ENCODE measurements at regions not wholly inside any gene's neighbourhood (a gene's known extent, or its start where the extent isn't known, plus 50 kb on each side); places are given as distances from the start of the nearest gene placed in this dataset.

DNA sequence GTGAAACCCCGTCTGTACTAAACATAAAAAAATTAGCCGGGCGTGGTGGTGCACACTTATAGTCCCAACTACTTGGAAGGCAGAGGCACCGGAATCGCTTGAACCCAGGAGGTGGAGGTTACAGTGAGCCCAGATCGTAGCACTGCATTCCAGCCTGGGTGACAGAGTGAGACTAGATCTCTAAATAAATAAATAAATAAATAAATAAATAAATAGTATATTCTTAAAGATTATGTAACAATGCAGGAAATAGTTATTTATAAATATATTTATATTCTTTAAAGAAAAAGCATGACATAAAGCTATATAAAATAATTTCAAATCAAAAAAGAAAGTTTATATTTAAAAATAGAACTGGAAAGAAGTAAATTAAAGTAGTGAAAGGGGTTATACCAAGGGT is 76.4 kb downstream of the MBL2 start:
- H3K36me3 ChIP-seq (ENCODE audit: control insufficient read depth in 1 of 2, insufficient read depth in 2 of 2, low read depth in 1 of 2, low read length in 2 of 2) = no peaks in the 10 kb centered on the region
- no peak overlapping the region for H3K27ac ChIP-seq (ENCODE audit: low read length, poor library complexity, severe bottlenecking)
- 98% methylated on average over 5 of the region's 6 CpGs for WGBS

DNA sequence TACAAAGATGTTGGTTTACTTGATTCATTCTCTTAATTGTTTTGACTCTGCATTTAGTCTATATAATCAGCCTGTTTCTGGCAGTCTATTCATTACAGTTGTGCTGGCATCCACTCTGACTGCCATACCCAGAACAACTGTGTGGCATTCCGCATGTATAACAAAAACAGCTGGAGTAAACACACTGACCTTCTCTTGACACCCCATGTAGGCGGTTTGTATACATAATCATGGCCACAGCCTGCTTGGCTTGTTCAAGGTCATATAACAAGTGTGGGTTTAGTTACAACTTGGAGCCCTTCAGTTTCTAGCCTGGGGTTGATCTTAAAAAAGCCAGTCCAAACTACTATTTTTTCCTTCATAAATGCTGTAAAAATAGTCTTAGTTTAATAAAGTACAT is 70.9 kb downstream of the MBL2 start:
- H3K36me3 ChIP-seq (ENCODE audit: control insufficient read depth in 1 of 2, insufficient read depth in 2 of 2, low read depth in 1 of 2, low read length in 2 of 2) = no peaks in the 10 kb centered on the region
- H3K27ac ChIP-seq (ENCODE audit: low read length, poor library complexity, severe bottlenecking) = no peak overlapping the region
- H4K91ac ChIP-seq (ENCODE audit: low read length) = no peak overlapping the region
- no peak overlapping the region for H2BK5ac ChIP-seq (ENCODE audit: low read depth, low read length, poor library complexity, severe bottlenecking)
- H3K18ac ChIP-seq (ENCODE audit: low read depth in 1 of 2, low read length in 2 of 2) = no peak overlapping the region
- no peak overlapping the region for H2BK15ac ChIP-seq (ENCODE audit: low read depth, poor library complexity, severe bottlenecking)
- H4K8ac ChIP-seq (ENCODE audit: low read length) = no peak overlapping the region
- DNase-seq = peak; percentile 33
- H2AK5ac ChIP-seq (ENCODE audit: low read length, severe bottlenecking) = no peak overlapping the region
- H2AFZ ChIP-seq (ENCODE audit: low read depth, low read length) = no peak overlapping the region
- H3K79me1 ChIP-seq (replicated peaks; ENCODE audit: low read length, poor library complexity, severe bottlenecking) = no peaks in the 10 kb centered on the region
- 14% methylated on average over 1 of the region's 2 CpGs for WGBS
- H3K4ac ChIP-seq (ENCODE audit: low read depth in 1 of 2, low read length in 2 of 2) = no peak overlapping the region
- H3K9me3 ChIP-seq (ENCODE audit: control insufficient read depth, low read length) = no peaks in the 10 kb centered on the region
- H3K4me2 ChIP-seq (ENCODE audit: low read length, poor library complexity, severe bottlenecking) = no peak overlapping the region
- H2BK12ac ChIP-seq (ENCODE audit: low read length in 2 of 2) = no peak overlapping the region
- no peak overlapping the region for H3K4me3 ChIP-seq (ENCODE audit: insufficient read depth in 1 of 2, low read depth in 1 of 2, low read length in 2 of 2)
- H3K27me3 ChIP-seq (ENCODE audit: control insufficient read depth in 1 of 2, insufficient read depth in 1 of 2, low read length in 2 of 2) = peaks cover 0 to 6% of the 10 kb centered on the region in 2 experiments
- H3K4me1 ChIP-seq (ENCODE audit: control insufficient read depth, insufficient read depth, low read depth, low read length) = no peaks in the 10 kb centered on the region
- no peak overlapping the region for H3K23ac ChIP-seq (ENCODE audit: low read length in 2 of 2)
- no peak overlapping the region for H3K14ac ChIP-seq (ENCODE audit: low read length in 2 of 2)
- H3K9ac ChIP-seq (ENCODE audit: low read length) = no peak overlapping the region
- no peak overlapping the region for H2BK120ac ChIP-seq (ENCODE audit: low read depth, low read length)

More for the DNA sequence above, 76.4 kb downstream of the MBL2 start:
- no peak overlapping the region for H2AFZ ChIP-seq (ENCODE audit: low read depth, low read length)
- H3K9ac ChIP-seq (ENCODE audit: low read length) = no peak overlapping the region
- no peak for DNase-seq
- no peak overlapping the region for H3K4me2 ChIP-seq (ENCODE audit: low read length, poor library complexity, severe bottlenecking)
- H3K27me3 ChIP-seq (ENCODE audit: control insufficient read depth in 1 of 2, insufficient read depth in 1 of 2, low read length in 2 of 2) = peaks cover 0 to 6% of the 10 kb centered on the region in 2 experiments
- no peak overlapping the region for H3K23ac ChIP-seq (ENCODE audit: low read length in 2 of 2)
- no peak overlapping the region for H3K14ac ChIP-seq (ENCODE audit: low read length in 2 of 2)
- no peak overlapping the region for H2AK5ac ChIP-seq (ENCODE audit: low read length, severe bottlenecking)
- no peaks in the 10 kb centered on the region for H3K4me1 ChIP-seq (ENCODE audit: control insufficient read depth, insufficient read depth, low read depth, low read length)
- no peak overlapping the region for H2BK12ac ChIP-seq (ENCODE audit: low read length in 2 of 2)
- no peak overlapping the region for H4K91ac ChIP-seq (ENCODE audit: low read length)
- no peak overlapping the region for H2BK120ac ChIP-seq (ENCODE audit: low read depth, low read length)
- H3K18ac ChIP-seq (ENCODE audit: low read depth in 1 of 2, low read length in 2 of 2) = no peak overlapping the region
- H4K8ac ChIP-seq (ENCODE audit: low read length) = no peak overlapping the region
- no peak overlapping the region for H3K4me3 ChIP-seq (ENCODE audit: insufficient read depth in 1 of 2, low read depth in 1 of 2, low read length in 2 of 2)
- no peak overlapping the region for H3K4ac ChIP-seq (ENCODE audit: low read depth in 1 of 2, low read length in 2 of 2)
- no peaks in the 10 kb centered on the region for H3K79me1 ChIP-seq (replicated peaks; ENCODE audit: low read length, poor library complexity, severe bottlenecking)
- no peak overlapping the region for H2BK15ac ChIP-seq (ENCODE audit: low read depth, poor library complexity, severe bottlenecking)
- H3K9me3 ChIP-seq (ENCODE audit: control insufficient read depth, low read length) = peaks cover 7% of the 10 kb centered on the region
- H2BK5ac ChIP-seq (ENCODE audit: low read depth, low read length, poor library complexity, severe bottlenecking) = no peak overlapping the region

DNA sequence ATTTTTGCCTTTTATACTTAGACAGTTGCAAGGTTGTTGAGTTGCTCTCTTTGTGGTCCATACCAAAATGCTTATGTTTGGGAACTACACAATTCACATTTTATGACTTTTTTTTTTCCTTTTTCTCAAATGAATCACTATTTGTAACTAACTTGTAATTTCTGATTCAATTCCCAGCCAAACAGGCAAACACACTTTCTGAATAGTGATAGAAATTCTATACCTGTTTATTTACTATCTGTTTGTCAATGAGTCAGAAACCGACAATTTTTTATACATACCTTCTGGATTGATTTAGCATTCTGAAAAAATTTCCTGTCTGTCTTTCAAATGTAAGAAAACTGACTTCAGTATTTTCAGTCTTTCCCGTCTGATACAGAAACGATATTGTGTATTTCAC is 69.1 kb downstream of the MBL2 start:
- Histone ChIP-seq H2AK5ac (ENCODE audit: low read length, severe bottlenecking) (no peak overlapping the region), H4K91ac (ENCODE audit: low read length) (no peak overlapping the region), H3K14ac (ENCODE audit: low read length in 2 of 2) (no peak overlapping the region), H3K23ac (ENCODE audit: low read length in 2 of 2) (no peak overlapping the region), H3K9me3 (ENCODE audit: control insufficient read depth, low read length) (no peaks in the 10 kb centered on the region), H3K27me3 (ENCODE audit: control insufficient read depth in 1 of 2, insufficient read depth in 1 of 2, low read length in 2 of 2) (peaks cover 0 to under 1% of the 10 kb centered on the region in 2 experiments), H3K4ac (ENCODE audit: low read depth in 1 of 2, low read length in 2 of 2) (no peak overlapping the region), H3K4me1 (ENCODE audit: control insufficient read depth, insufficient read depth, low read depth, low read length) (no peaks in the 10 kb centered on the region), H3K79me1 (replicated peaks; ENCODE audit: low read length, poor library complexity, severe bottlenecking) (no peaks in the 10 kb centered on the region), H3K4me3 (ENCODE audit: insufficient read depth in 1 of 2, low read depth in 1 of 2, low read length in 2 of 2) (no peak overlapping the region), H3K18ac (ENCODE audit: low read depth in 1 of 2, low read length in 2 of 2) (no peak overlapping the region), H4K8ac (ENCODE audit: low read length) (no peak overlapping the region), H3K9ac (ENCODE audit: low read length) (peak overlapping the region; percentile 45), H3K4me2 (ENCODE audit: low read length, poor library complexity, severe bottlenecking) (no peak overlapping the region), H2BK12ac (ENCODE audit: low read length in 2 of 2) (no peak overlapping the region), H3K36me3 (ENCODE audit: control insufficient read depth in 1 of 2, insufficient read depth in 2 of 2, low read depth in 1 of 2, low read length in 2 of 2) (no peaks in the 10 kb centered on the region), H2AFZ (ENCODE audit: low read depth, low read length) (no peak overlapping the region), H3K27ac (ENCODE audit: low read length, poor library complexity, severe bottlenecking) (no peak overlapping the region), H2BK15ac (ENCODE audit: low read depth, poor library complexity, severe bottlenecking) (no peak overlapping the region), H2BK5ac (ENCODE audit: low read depth, low read length, poor library complexity, severe bottlenecking) (no peak overlapping the region), H2BK120ac (ENCODE audit: low read depth, low read length) (no peak overlapping the region)
- WGBS = 96% methylated on average over 3 of the region's 3 CpGs
- no peak for DNase-seq

DNA sequence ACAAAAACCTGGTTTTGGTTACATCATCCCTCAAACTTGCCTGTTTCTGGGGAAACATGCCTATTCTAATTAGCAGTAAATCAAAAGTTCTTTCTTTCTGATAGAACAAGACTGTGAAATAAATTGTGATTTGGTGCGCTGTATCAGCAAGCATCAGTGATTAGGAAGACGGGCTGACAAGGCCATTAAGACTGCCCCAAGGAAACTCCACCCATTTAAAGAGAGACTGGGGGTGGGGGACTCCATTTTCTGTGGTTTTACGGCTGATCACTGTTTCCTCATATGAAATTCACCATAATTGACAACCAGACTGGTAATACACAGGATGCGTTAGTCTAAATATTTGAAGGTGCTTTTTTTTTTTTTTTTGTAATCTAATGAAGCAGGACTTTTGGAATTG is 68.7 kb downstream of the MBL2 start:
- Histone ChIP-seq H3K27ac (ENCODE audit: low read length, poor library complexity, severe bottlenecking) (no peak overlapping the region), H2BK5ac (ENCODE audit: low read depth, low read length, poor library complexity, severe bottlenecking) (no peak overlapping the region), H3K36me3 (ENCODE audit: control insufficient read depth in 1 of 2, insufficient read depth in 2 of 2, low read depth in 1 of 2, low read length in 2 of 2) (no peaks in the 10 kb centered on the region), H2AK5ac (ENCODE audit: low read length, severe bottlenecking) (no peak overlapping the region), H3K4ac (ENCODE audit: low read depth in 1 of 2, low read length in 2 of 2) (no peak overlapping the region), H2BK15ac (ENCODE audit: low read depth, poor library complexity, severe bottlenecking) (no peak overlapping the region), H3K4me3 (ENCODE audit: insufficient read depth in 1 of 2, low read depth in 1 of 2, low read length in 2 of 2) (no peak overlapping the region), H4K91ac (ENCODE audit: low read length) (no peak overlapping the region), H2BK12ac (ENCODE audit: low read length in 2 of 2) (no peak overlapping the region), H4K8ac (ENCODE audit: low read length) (no peak overlapping the region), H3K4me2 (ENCODE audit: low read length, poor library complexity, severe bottlenecking) (no peak overlapping the region), H3K27me3 (ENCODE audit: control insufficient read depth in 1 of 2, insufficient read depth in 1 of 2, low read length in 2 of 2) (no peaks in the 10 kb centered on the region), H2BK120ac (ENCODE audit: low read depth, low read length) (no peak overlapping the region), H3K23ac (ENCODE audit: low read length in 2 of 2) (no peak overlapping the region), H3K14ac (ENCODE audit: low read length in 2 of 2) (no peak overlapping the region), H3K9ac (ENCODE audit: low read length) (peak overlapping the region; percentile 45), H2AFZ (ENCODE audit: low read depth, low read length) (no peak overlapping the region), H3K18ac (ENCODE audit: low read depth in 1 of 2, low read length in 2 of 2) (no peak overlapping the region), H3K79me1 (replicated peaks; ENCODE audit: low read length, poor library complexity, severe bottlenecking) (no peaks in the 10 kb centered on the region), H3K9me3 (ENCODE audit: control insufficient read depth, low read length) (no peaks in the 10 kb centered on the region), H3K4me1 (ENCODE audit: control insufficient read depth, insufficient read depth, low read depth, low read length) (no peaks in the 10 kb centered on the region)
- 100% methylated on average over 1 of the region's 4 CpGs for WGBS
- DNase-seq = no peak

All from mesenchymal stem cell (in vitro differentiated cells and primary cell).